GM12878 (cell line): ENCODE measurements at regions not wholly inside any gene's neighbourhood (a gene's known extent, or its start where the extent isn't known, plus 50 kb on each side); places are given as distances from the start of the nearest gene placed in this dataset.

Source experiments
- CEBPB ChIP-seq, 2 experiments: fragments of 150-350 bp in 1 of 2; IDR thresholded peaks; 2 replicates each; pipeline ENCODE4 v1.6.1; 2012 to 2014; ENCODE audit warnings: low read depth in 2 of 2, low read length in 2 of 2, borderline replicate concordance in 1 of 2, inconsistent platforms in 1 of 2
- EP300 ChIP-seq, 2 experiments: fragments of 150-350 bp in 1 of 2; IDR thresholded peaks; 2 replicates each; pipeline ENCODE4 v1.6.1; 2011 to 2012; ENCODE audit warnings: low read depth in 2 of 2, low read length in 2 of 2, borderline replicate concordance in 1 of 2, improper control_type of control experiment in 1 of 2, inconsistent platforms in 1 of 2; ENCODE audit not compliant: control insufficient read depth in 1 of 2
- EZH2 ChIP-seq: IDR thresholded peaks from 2 replicates; pipeline ENCODE4 v1.6.1; 2012; ENCODE audit warnings: low read depth, mild to moderate bottlenecking, control low read depth, inconsistent platforms, low read length, borderline replicate concordance; ENCODE audit not compliant: control insufficient read depth
- NFYB ChIP-seq: IDR thresholded peaks from 2 replicates; pipeline ENCODE4 v1.6.1; 2011; ENCODE audit warnings: low read depth, mild to moderate bottlenecking, low read length, improper control_type of control experiment, moderate library complexity; ENCODE audit not compliant: insufficient read depth
- POLR2AphosphoS5 ChIP-seq: IDR thresholded peaks from 2 replicates; pipeline ENCODE4 v1.6.1; 2011; ENCODE audit warnings: mild to moderate bottlenecking, low read length, inconsistent platforms
- SIN3A ChIP-seq: IDR thresholded peaks from 2 replicates; pipeline ENCODE4 v1.6.1; 2012; ENCODE audit warnings: low read depth, low read length, improper control_type of control experiment
- TAF1 ChIP-seq: IDR thresholded peaks from 2 replicates; pipeline ENCODE4 v1.6.1; 2011; ENCODE audit warnings: mild to moderate bottlenecking, low read depth, low read length, borderline replicate concordance
- YY1 ChIP-seq: IDR thresholded peaks from 2 replicates; pipeline ENCODE4 v1.6.1; 2011; ENCODE audit warnings: low read depth, mild to moderate bottlenecking, low read length
- TF ChIP-seq, protein P1 (sequence below): IDR thresholded peaks from 2 replicates; pipeline ENCODE4 v1.6.1; 2011; ENCODE audit warnings: borderline replicate concordance, low read depth, mild to moderate bottlenecking, moderate library complexity, mixed read lengths, low read length; ENCODE audit not compliant: insufficient read depth; ENCODE audit errors: extremely low read length

DNA sequence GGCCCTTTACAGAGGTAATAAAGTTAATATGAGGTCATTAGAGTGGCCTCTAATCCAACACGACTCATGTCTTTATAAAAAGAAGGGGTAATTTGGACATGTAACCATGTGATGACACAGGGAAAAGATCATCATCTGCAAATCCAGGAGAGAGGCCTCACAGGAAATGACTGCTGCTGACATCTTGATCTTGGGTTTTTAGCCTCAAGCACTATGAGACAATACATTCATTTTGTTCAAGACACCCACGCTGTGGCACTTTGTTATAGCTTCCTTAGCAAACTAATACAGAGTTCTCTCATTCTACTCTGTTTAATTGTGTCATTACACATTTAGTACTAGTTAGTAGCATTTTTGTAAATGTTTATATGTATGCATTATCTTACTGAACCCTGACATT, 64.0 kb upstream of the RUNX1 start:
- TF ChIP-seq CEBPB (IDR thresholded peaks at IDR 0.05; ENCODE audit: borderline replicate concordance in 1 of 2, low read depth in 2 of 2, low read length in 2 of 2) = no peak
- no peak for TF ChIP-seq TAF1
- TF ChIP-seq EP300 (IDR thresholded peaks at IDR 0.05; ENCODE audit: borderline replicate concordance in 1 of 2, control insufficient read depth in 1 of 2, low read depth in 2 of 2, low read length in 2 of 2) = no peak
- TF ChIP-seq POLR2AphosphoS5 = no peak
- TF ChIP-seq, protein P1, sequence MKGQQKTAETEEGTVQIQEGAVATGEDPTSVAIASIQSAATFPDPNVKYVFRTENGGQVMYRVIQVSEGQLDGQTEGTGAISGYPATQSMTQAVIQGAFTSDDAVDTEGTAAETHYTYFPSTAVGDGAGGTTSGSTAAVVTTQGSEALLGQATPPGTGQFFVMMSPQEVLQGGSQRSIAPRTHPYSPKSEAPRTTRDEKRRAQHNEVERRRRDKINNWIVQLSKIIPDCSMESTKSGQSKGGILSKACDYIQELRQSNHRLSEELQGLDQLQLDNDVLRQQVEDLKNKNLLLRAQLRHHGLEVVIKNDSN = no peak
- TF ChIP-seq YY1 = no peak
- TF ChIP-seq EZH2 = no peak
- TF ChIP-seq NFYB = no peak
- TF ChIP-seq SIN3A = no peak
